Thyroid gland (tissue), 4 donors: ENCODE measurements at regions not wholly inside any gene's neighbourhood (a gene's known extent, or its start where the extent isn't known, plus 50 kb on each side); places are given as distances from the start of the nearest gene placed in this dataset.

Source experiments
- DNase-seq, 2 donors: peaks; one replicate each; pipeline ENCODE4 v3.0.0-alpha.2; 2019
- H3K27ac ChIP-seq, 3 donors: fragments of 200-600 bp; sonication (generic); 1 replicate in 2 of 3; 2 replicates in 1 of 3; pipeline ENCODE4 v1.5.1; 2016 to 2019; ENCODE audit warnings: mild to moderate bottlenecking in 1 of 3, moderate library complexity in 1 of 3
- H3K27me3 ChIP-seq: fragments of 200-600 bp; sonication (generic); one replicate; pipeline ENCODE4 v1.5.1; 2019
- H3K36me3 ChIP-seq, 2 donors: fragments of 200-600 bp; sonication (generic); one replicate each; pipeline ENCODE4 v1.5.1; 2016 to 2019
- H3K4me1 ChIP-seq, 2 donors: fragments of 200-600 bp; sonication (generic); one replicate each; pipeline ENCODE4 v1.5.1; 2017 to 2019
- H3K4me3 ChIP-seq, 3 donors: fragments of 200-600 bp; sonication (generic); replicated peaks in 1 of 3; 1 replicate in 2 of 3; 2 replicates in 1 of 3; pipeline ENCODE4 v1.5.1; 2016; ENCODE audit warnings: mild to moderate bottlenecking in 1 of 3
- H3K9me3 ChIP-seq: fragments of 200-600 bp; sonication (generic); one replicate; pipeline ENCODE4 v1.5.1; 2017
- CTCF ChIP-seq, 6 experiments: fragments of 200-600 bp in 3 of 6; fragments of 450-650 bp in 3 of 6; sonication (generic) in 3 of 6; IDR thresholded peaks; one replicate each; pipeline ENCODE4 v1.5.1; 2016 to 2019; ENCODE audit warnings: antibody characterized with exemption in 6 of 6, mild to moderate bottlenecking in 2 of 6, inconsistent platforms in 1 of 6, moderate library complexity in 1 of 6
- POLR2A ChIP-seq, 2 donors: fragments of 450-650 bp; IDR thresholded peaks; one replicate each; pipeline ENCODE4 v1.6.1; 2017; ENCODE audit warnings: antibody characterized with exemption in 2 of 2, mild to moderate bottlenecking in 2 of 2, moderate library complexity in 1 of 2
- WGBS, 2 donors: methylation state at CpG; one replicate each; pipeline ENCODE4 v1.1.5; 2017; 5-methylcytosine and 5-hydroxymethylcytosine counted together
- intact Hi-C: fragments of 100-400 bp; cut with DNase I; formaldehyde crosslinking; loops from one replicate; pipeline ENCODE4 v1.15.1; 2023

- DNase-seq, result no peak
- Histone ChIP-seq H3K4me1 (no peaks in the 10 kb centered on the region), H3K4me3 (no peak overlapping the region), H3K36me3 (no peaks in the 10 kb centered on the region), H3K27ac (no peak overlapping the region), H3K9me3 (no peaks in the 10 kb centered on the region), H3K27me3 (no peaks in the 10 kb centered on the region)
- WGBS, 2 donors, result 38 to 41% methylated on average over 5 of the region's 5 CpGs
- intact Hi-C loops, result no loop called here
- TF ChIP-seq POLR2A (IDR thresholded peaks at IDR 0.05) (no peak), CTCF (IDR thresholded peaks at IDR 0.05) (no peak)
These were observed 229.1 kb upstream of the ARHGEF26 start for GRCh38 chr3:153892126-153892525.

- no peaks in the 10 kb centered on the region for H3K27me3 ChIP-seq
- no peaks in the 10 kb centered on the region for H3K9me3 ChIP-seq
- no peak for TF ChIP-seq POLR2A (IDR thresholded peaks at IDR 0.05)
- TF ChIP-seq CTCF (IDR thresholded peaks at IDR 0.05), result no peak
- H3K36me3 ChIP-seq, result no peaks in the 10 kb centered on the region
- no peak overlapping the region for H3K4me3 ChIP-seq
- H3K4me1 ChIP-seq, result no peaks in the 10 kb centered on the region
- intact Hi-C loops, result no loop called here
- H3K27ac ChIP-seq, result no peak overlapping the region
- DNase-seq, result no peak
- WGBS, 2 donors, result 92 to 100% methylated on average over 1 of the region's 1 CpG
These were observed 226.3 kb upstream of the ARHGEF26 start for GRCh38 chr3:153894857-153895256.

GRCh38 chr3:153896197-153896596 is 225.0 kb upstream of the ARHGEF26 start:
- intact Hi-C loops, result no loop called here
- no peak for DNase-seq
- WGBS, 2 donors, result 89 to 91% methylated on average over 2 of the region's 2 CpGs
- no peaks in the 10 kb centered on the region for H3K4me1 ChIP-seq
- no peak for TF ChIP-seq POLR2A (IDR thresholded peaks at IDR 0.05)
- TF ChIP-seq CTCF (IDR thresholded peaks at IDR 0.05), result no peak
- no peak overlapping the region for H3K4me3 ChIP-seq
- H3K27ac ChIP-seq, result no peak overlapping the region
- H3K36me3 ChIP-seq, result no peaks in the 10 kb centered on the region
- H3K9me3 ChIP-seq, result no peaks in the 10 kb centered on the region
- H3K27me3 ChIP-seq, result no peaks in the 10 kb centered on the region

GRCh38 chr3:153897025-153897723 is 224.0 kb upstream of the ARHGEF26 start:
- Histone ChIP-seq H3K27ac (no peak overlapping the region), H3K36me3 (no peaks in the 10 kb centered on the region), H3K27me3 (no peaks in the 10 kb centered on the region), H3K4me3 (no peak overlapping the region), H3K4me1 (no peaks in the 10 kb centered on the region), H3K9me3 (no peaks in the 10 kb centered on the region)
- intact Hi-C loops, result no loop called here
- TF ChIP-seq POLR2A (IDR thresholded peaks at IDR 0.05) (no peak), CTCF (IDR thresholded peaks at IDR 0.05) (no peak)
- DNase-seq, result no peak
- 76 to 79% methylated on average over 3 of the region's 3 CpGs for WGBS, 2 donors

- H3K36me3 ChIP-seq, result no peaks in the 10 kb centered on the region
- no peaks in the 10 kb centered on the region for H3K27me3 ChIP-seq
- H3K4me3 ChIP-seq, result no peak overlapping the region
- intact Hi-C loops, result no loop called here
- TF ChIP-seq CTCF (IDR thresholded peaks at IDR 0.05) (no peak), POLR2A (IDR thresholded peaks at IDR 0.05) (no peak)
- no peak overlapping the region for H3K27ac ChIP-seq
- no peak for DNase-seq
- H3K9me3 ChIP-seq, result no peaks in the 10 kb centered on the region
- H3K4me1 ChIP-seq, result no peaks in the 10 kb centered on the region
These were observed 223.3 kb upstream of the ARHGEF26 start for GRCh38 chr3:153897842-153898241.
